Esophagus (tissue), 2 donors: ENCODE measurements at regions not wholly inside any gene's neighbourhood (a gene's known extent, or its start where the extent isn't known, plus 50 kb on each side); places are given as distances from the start of the nearest gene placed in this dataset.
"Not testable (repeated sequence)": the region's sequence is repeated elsewhere in the genome, so short reads cannot be mapped to it uniquely, and the experiment has no call there.

Source experiments
- H3K27ac ChIP-seq, 2 donors: one replicate each; pipeline ENCODE4 v1.5.1; 2013; ENCODE audit warnings: low read depth in 2 of 2, mild to moderate bottlenecking in 2 of 2, inconsistent platforms in 1 of 2, low read length in 1 of 2, moderate library complexity in 1 of 2
- H3K27me3 ChIP-seq, 2 donors: one replicate each; pipeline ENCODE4 v1.6.1; 2013; ENCODE audit warnings: low read length in 2 of 2, control low read depth in 1 of 2, mild to moderate bottlenecking in 1 of 2; ENCODE audit not compliant: insufficient read depth in 2 of 2, control insufficient read depth in 1 of 2
- H3K36me3 ChIP-seq, 2 donors: one replicate each; pipeline ENCODE4 v1.6.1; 2013; ENCODE audit warnings: low read length in 1 of 2; ENCODE audit not compliant: control insufficient read depth in 2 of 2, insufficient read depth in 2 of 2
- H3K4me1 ChIP-seq, 2 donors: one replicate each; pipeline ENCODE4 v1.6.1; 2013; ENCODE audit warnings: low read length in 1 of 2; ENCODE audit not compliant: control insufficient read depth in 2 of 2, insufficient read depth in 2 of 2
- H3K4me3 ChIP-seq, 2 donors: one replicate each; pipeline ENCODE4 v1.5.1; 2013; ENCODE audit warnings: low read length in 2 of 2, mild to moderate bottlenecking in 2 of 2, low read depth in 1 of 2, moderate library complexity in 1 of 2
- H3K9me3 ChIP-seq, 2 donors: one replicate each; pipeline ENCODE4 v1.6.1; 2013; ENCODE audit warnings: mild to moderate bottlenecking in 2 of 2, low read depth in 1 of 2, low read length in 1 of 2, moderate library complexity in 1 of 2; ENCODE audit not compliant: control insufficient read depth in 2 of 2, insufficient read depth in 1 of 2
- WGBS, 2 donors: extraction: QIAGEN DNeasy Blood & Tissue Kit; methylation state at CpG; one replicate each; pipeline ENCODE4 v1.1.7; 2013; 5-methylcytosine and 5-hydroxymethylcytosine counted together
- donor health status: healthy with polysubstance abuse.
- donor health status: Bipolar disorder and iron deficiency.

DNA sequence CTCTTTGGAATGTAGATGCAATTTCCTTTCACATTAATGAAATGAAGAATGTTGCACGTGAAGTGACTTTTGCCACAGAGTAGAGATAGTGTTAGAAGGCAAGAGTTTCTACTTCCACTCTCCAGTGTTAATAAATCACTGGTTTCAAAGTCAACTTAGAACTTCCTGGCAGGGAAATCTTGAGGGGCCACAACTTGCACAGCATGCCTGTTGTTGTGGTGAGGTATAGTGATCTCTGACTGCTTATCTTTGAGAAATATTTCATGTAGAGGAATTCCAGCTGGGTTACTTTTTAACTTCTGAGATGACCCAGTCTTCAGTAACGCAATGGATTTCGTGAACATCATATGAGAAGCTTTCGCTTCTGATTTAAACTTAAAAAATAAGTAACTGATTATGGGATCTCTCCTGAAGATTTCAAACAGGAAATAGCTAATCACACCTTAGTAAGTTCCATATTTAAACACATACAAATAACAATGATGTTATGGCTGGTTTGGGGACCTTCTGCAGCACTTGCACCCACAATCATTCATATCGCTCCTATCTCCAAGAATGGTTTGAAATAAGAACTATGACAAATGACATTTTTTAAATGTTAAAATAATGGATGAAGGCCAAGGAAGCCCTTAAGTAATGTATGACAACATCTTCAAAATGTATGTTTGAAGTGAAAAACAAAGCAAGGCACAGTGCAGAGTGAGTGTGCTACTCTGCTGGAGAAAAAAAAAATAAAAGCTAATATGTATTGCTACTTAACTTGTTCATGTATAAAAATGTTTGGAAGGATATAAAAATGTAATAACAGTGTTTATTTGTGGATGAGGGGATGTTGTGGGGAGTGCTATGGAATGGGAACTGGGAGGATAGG lies 726.5 kb upstream of the NECTIN3 start:
- no peak overlapping the region for H3K4me3 ChIP-seq
- no peak overlapping the region for H3K27ac ChIP-seq
- WGBS, 2 donors, result 50 to 75% methylated on average over 5 of the region's 5 CpGs

DNA sequence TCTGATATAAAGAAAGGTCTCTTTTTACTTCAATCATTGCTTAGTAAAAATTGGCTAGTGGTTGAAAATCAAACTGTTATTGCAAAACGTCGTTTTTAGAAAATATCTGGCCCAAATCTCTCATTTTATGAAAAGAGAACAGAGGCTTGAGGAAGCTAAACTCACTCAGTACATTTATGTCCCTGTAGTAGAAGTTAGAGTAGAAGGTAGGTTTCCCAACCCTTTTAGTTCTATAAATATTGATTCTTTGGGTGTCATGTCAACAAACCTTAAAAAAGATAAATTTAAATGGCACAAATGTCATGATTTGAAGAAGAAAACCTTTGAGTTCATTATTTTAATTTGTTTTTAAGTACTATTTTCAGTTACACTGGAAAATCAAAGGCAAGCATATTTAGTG lies 722.3 kb upstream of the NECTIN3 start:
- 77 to 78% methylated on average over 2 of the region's 2 CpGs for WGBS, 2 donors
- Histone ChIP-seq H3K36me3 (no peaks in the 10 kb centered on the region), H3K4me3 (no peak overlapping the region), H3K4me1 (no peaks in the 10 kb centered on the region), H3K27ac (no peak overlapping the region), H3K27me3 (no peaks in the 10 kb centered on the region), H3K9me3 (no peaks in the 10 kb centered on the region)

More for the DNA sequence above, 726.5 kb upstream of the NECTIN3 start:
- Histone ChIP-seq H3K4me1 (peaks cover 0 to 3% of the 10 kb centered on the region in 2 donors), H3K36me3 (no peaks in the 10 kb centered on the region), H3K27me3 (no peaks in the 10 kb centered on the region), H3K9me3 (no peaks in the 10 kb centered on the region)

GRCh38 chr3:110352841-110353604 lies 718.6 kb upstream of the NECTIN3 start:
- H3K27me3 ChIP-seq, result no peaks in the 10 kb centered on the region
- H3K36me3 ChIP-seq, result no peaks in the 10 kb centered on the region
- H3K4me3 ChIP-seq, result no peak overlapping the region
- WGBS, 2 donors, result 70 to 75% methylated on average over 2 of the region's 2 CpGs
- no peak overlapping the region for H3K27ac ChIP-seq
- H3K9me3 ChIP-seq, result no peaks in the 10 kb centered on the region
- no peaks in the 10 kb centered on the region for H3K4me1 ChIP-seq

- Histone ChIP-seq H3K4me3 (no peak overlapping the region), H3K9me3 (no peaks in the 10 kb centered on the region), H3K36me3 (no peaks in the 10 kb centered on the region)
These were observed 708.9 kb upstream of the NECTIN3 start for GRCh38 chr3:110362751-110363150.

DNA sequence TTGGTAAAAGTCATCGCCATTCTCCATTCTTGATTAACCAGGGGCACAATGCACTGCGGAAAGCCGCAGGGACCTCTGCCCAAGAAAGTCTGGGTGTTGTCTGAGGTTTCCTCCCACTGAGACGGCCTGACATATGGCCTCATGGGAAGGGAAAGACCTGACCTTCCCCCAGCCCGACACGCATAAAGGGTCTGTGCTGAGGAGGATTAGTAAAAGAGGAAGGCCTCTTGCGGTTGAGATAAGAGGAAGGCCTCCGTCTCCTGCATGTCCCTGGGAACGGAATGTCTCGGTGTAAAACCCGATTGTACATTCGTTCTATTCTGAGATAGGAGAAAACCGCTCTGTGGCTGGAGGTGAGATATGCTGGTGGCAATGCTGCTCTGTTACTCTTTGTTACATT lies 704.3 kb upstream of the NECTIN3 start:
- not testable (repeated sequence) for H3K27ac ChIP-seq, H3K9me3 ChIP-seq, H3K4me1 ChIP-seq, H3K36me3 ChIP-seq, H3K27me3 ChIP-seq, H3K4me3 ChIP-seq
- WGBS, 2 donors, result 85 to 86% methylated on average over 13 of the region's 13 CpGs

More at GRCh38 chr3:110362751-110363150, 708.9 kb upstream of the NECTIN3 start:
- Histone ChIP-seq H3K27ac (no peak overlapping the region), H3K4me1 (no peaks in the 10 kb centered on the region), H3K27me3 (no peaks in the 10 kb centered on the region)

DNA sequence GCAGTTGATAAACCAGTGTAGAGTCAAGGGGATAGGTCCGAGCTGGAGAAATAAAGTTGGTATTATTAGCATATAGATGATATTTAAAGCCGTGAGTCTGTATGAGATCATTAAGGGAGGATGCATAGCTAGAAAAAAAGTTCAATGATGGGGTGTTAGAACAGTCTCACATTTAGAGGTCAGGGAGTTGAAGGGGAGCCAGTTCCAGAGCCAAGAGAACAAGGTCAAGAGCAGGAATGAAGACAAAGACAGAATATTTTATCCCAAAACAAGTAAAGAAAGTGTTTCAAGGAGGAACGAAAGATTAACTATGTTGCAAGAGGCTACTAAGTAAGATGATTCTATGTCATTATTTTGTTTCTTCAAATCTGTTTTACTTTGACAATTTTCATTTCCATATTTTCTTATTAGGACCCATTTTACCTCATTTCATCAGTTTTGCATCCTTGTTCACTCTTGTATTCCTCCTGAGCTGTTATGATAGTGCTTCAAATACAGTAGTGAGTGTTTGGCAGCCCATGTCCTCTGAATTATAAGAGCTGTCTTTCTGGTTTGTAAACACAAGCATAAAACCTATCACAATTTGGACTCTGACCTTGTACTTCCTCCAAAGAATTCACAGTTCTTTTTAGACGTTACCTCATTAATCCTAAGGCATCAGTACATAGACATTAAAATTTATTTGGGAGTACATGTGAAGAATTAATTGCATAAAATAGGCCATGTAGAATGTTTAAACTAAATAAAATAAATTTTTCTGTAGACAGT lies 695.7 kb upstream of the NECTIN3 start:
- no peaks in the 10 kb centered on the region for H3K9me3 ChIP-seq
- H3K4me3 ChIP-seq, result no peak overlapping the region
- 54 to 69% methylated on average over 4 of the region's 4 CpGs for WGBS, 2 donors
- no peaks in the 10 kb centered on the region for H3K27me3 ChIP-seq
- no peaks in the 10 kb centered on the region for H3K36me3 ChIP-seq
- H3K4me1 ChIP-seq, result no peaks in the 10 kb centered on the region
- no peak overlapping the region for H3K27ac ChIP-seq

- WGBS, 2 donors, result 66 to 73% methylated on average over 4 of the region's 4 CpGs
- H3K36me3 ChIP-seq, result no peaks in the 10 kb centered on the region
- no peaks in the 10 kb centered on the region for H3K9me3 ChIP-seq
- H3K27ac ChIP-seq, result no peak overlapping the region
- H3K4me1 ChIP-seq, result no peaks in the 10 kb centered on the region
- no peaks in the 10 kb centered on the region for H3K27me3 ChIP-seq
- H3K4me3 ChIP-seq, result no peak overlapping the region
These were observed 693.1 kb upstream of the NECTIN3 start for GRCh38 chr3:110378481-110378880.

- WGBS, 2 donors, result 38 to 65% methylated on average over 1 of the region's 1 CpG
- Histone ChIP-seq H3K4me1 (no peaks in the 10 kb centered on the region), H3K27ac (no peak overlapping the region), H3K4me3 (no peak overlapping the region), H3K27me3 (no peaks in the 10 kb centered on the region), H3K9me3 (no peaks in the 10 kb centered on the region), H3K36me3 (no peaks in the 10 kb centered on the region)
These were observed 689.6 kb upstream of the NECTIN3 start for GRCh38 chr3:110381992-110382391.

GRCh38 chr3:110383356-110383755 lies 688.3 kb upstream of the NECTIN3 start:
- no peaks in the 10 kb centered on the region for H3K27me3 ChIP-seq
- no peaks in the 10 kb centered on the region for H3K4me1 ChIP-seq
- H3K27ac ChIP-seq, result no peak overlapping the region
- no peak overlapping the region for H3K4me3 ChIP-seq
- no peaks in the 10 kb centered on the region for H3K9me3 ChIP-seq
- H3K36me3 ChIP-seq, result no peaks in the 10 kb centered on the region
